Mesenteric fat pad (tissue), 1 donor: ENCODE measurements at regions not wholly inside any gene's neighbourhood (a gene's known extent, or its start where the extent isn't known, plus 50 kb on each side); places are given as distances from the start of the nearest gene placed in this dataset.

Experiments
- DNase-seq: peaks from one replicate; pipeline ENCODE4 v3.0.0-alpha.2; 2020; ENCODE audit warnings: low spot score
- donor health status: DM: yes; HTN: yes; CAD: no.

DNA sequence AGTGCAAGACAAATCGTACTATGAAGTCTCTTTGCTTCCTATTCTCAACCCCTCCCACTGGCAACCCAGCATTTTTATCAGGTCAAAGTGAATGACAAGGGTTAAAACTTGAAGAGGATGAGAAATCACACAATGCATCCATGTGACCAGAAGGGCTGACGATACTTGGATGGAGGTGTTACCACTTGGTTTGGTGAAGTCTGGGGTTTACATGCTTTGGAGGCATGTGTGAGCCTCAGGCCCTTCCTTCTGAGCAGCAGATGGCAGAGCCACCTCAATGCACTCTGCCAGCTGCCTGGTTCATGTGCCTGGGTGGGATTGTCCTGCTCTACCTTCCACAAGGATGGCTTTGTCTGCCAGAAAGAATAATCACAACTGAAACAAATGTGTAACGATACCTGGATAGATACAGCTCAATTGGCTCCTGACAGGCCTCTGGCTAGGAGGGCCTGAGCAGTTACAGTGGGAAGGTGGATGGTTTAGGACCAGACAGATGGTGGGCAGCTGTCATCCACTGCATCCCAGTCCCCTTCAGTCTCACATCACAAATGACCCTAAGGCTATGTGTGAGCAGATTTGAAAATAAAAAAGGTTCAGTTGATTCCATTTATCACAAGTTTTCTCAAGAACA, 51.5 kb upstream of the CNIH3 start:
- no peak for DNase-seq

- no peak for DNase-seq
These were observed 50.9 kb upstream of the CNIH3 start for GRCh38 chr1:224565186-224565585.

DNA sequence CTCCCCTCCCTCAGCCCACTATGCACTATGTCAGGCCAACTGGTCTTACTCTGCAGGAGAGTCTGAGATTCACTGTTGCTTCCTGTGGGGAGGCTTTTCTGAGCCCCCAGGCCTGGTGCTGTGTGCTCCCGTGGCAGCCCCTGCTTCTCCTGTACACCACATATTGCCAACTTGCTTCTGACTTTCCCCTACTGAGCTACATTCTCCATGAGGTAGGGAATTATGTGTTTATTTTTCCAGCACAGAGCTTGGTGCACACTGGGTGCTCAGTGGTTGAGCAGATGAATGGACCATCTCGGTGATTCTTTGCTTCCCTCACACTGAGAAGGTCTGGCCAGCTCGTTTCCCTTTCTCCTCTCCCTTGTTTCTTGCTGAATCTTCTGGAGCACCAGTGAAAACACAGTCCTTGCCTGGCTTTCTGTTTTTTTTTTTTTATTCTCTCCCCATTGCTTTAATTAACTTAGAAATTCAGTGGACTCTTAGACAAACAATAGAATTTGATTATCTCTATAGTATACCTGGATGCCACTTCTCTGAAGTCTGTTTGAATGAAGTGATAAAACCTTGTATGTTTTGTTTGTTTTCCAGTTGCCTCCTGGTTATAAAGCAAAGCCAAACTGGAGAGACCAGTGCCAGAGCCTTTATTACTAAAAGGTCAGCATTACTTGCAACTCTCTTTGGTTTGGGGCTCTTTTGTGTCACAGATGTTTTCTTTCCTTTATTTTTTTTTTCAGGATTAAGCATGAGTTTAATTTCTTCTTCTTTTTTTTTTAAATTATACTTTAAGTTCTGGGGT, 50.3 kb upstream of the CNIH3 start:
- DNase-seq = no peak
